ENCODE measurements at regions not wholly inside any gene's neighbourhood (a gene's known extent, or its start where the extent isn't known, plus 50 kb on each side); places are given as distances from the start of the nearest gene placed in this dataset.

DNA sequence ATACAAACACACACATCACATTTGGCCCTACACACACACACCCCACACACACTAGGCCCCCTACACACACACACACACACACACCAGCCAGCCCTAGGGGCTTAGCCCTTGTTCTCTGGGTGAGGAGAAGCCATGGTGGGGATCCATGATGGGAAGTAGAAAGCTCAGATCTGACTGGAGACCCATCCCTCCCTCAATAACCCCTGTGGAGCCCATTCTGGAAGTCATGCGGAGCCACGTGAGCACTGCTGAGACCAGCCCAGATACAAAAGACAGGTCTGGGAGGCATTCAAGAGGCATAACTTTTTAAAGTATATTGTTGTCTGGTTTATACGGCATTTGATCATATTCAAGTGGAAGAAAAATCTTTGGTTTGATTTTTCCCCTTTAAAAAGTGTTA, 448.5 kb downstream of the SOX6 start:
- TF ChIP-seq POLR2A (IDR thresholded peaks at IDR 0.05), result no peak
- TF ChIP-seq, protein P1, sequence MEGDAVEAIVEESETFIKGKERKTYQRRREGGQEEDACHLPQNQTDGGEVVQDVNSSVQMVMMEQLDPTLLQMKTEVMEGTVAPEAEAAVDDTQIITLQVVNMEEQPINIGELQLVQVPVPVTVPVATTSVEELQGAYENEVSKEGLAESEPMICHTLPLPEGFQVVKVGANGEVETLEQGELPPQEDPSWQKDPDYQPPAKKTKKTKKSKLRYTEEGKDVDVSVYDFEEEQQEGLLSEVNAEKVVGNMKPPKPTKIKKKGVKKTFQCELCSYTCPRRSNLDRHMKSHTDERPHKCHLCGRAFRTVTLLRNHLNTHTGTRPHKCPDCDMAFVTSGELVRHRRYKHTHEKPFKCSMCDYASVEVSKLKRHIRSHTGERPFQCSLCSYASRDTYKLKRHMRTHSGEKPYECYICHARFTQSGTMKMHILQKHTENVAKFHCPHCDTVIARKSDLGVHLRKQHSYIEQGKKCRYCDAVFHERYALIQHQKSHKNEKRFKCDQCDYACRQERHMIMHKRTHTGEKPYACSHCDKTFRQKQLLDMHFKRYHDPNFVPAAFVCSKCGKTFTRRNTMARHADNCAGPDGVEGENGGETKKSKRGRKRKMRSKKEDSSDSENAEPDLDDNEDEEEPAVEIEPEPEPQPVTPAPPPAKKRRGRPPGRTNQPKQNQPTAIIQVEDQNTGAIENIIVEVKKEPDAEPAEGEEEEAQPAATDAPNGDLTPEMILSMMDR (IDR thresholded peaks at IDR 0.05), result no peak

Data from uterus (tissue), 2 donors.